MM.1S (cell line): ENCODE measurements at regions not wholly inside any gene's neighbourhood (a gene's known extent, or its start where the extent isn't known, plus 50 kb on each side); places are given as distances from the start of the nearest gene placed in this dataset.
"Not testable (repeated sequence)": the region's sequence is repeated elsewhere in the genome, so short reads cannot be mapped to it uniquely, and the experiment has no call there.

Experiments
- DNase-seq: peaks from one replicate; pipeline ENCODE4 v3.0.0-alpha.2; 2015
- H2AFZ ChIP-seq: fragments of 300-600 bp; sonication (generic); 2 replicates; pipeline ENCODE4 v1.6.0; 2016; ENCODE audit warnings: antibody characterized with exemption, low read length
- H3F3A ChIP-seq: fragments of 300-600 bp; sonication (generic); 2 replicates; pipeline ENCODE4 v1.6.1; 2016; ENCODE audit warnings: mild to moderate bottlenecking, antibody characterized with exemption, low read length, moderate library complexity, mixed read lengths; ENCODE audit not compliant: insufficient read depth
- H3K27ac ChIP-seq: fragments of 300-600 bp; sonication (generic); 2 replicates; pipeline ENCODE4 v1.5.1; 2016; ENCODE audit warnings: mild to moderate bottlenecking, low read length
- H3K27me3 ChIP-seq: fragments of 300-600 bp; sonication (generic); replicated peaks from 2 replicates; pipeline ENCODE4 v1.6.0; 2016; ENCODE audit warnings: low read length; ENCODE audit not compliant: insufficient read depth
- H3K36me3 ChIP-seq: fragments of 300-600 bp; sonication (generic); replicated peaks from 2 replicates; pipeline ENCODE4 v1.6.1; 2016; ENCODE audit warnings: mild to moderate bottlenecking, low read length, mixed read lengths; ENCODE audit not compliant: insufficient read depth
- H3K4me1 ChIP-seq: fragments of 300-600 bp; sonication (generic); 2 replicates; pipeline ENCODE4 v1.6.1; 2016; ENCODE audit warnings: low read length, mixed read lengths
- H3K4me2 ChIP-seq: fragments of 300-600 bp; sonication (generic); 2 replicates; pipeline ENCODE4 v1.6.0; 2016; ENCODE audit warnings: low read depth, low read length
- H3K4me3 ChIP-seq: fragments of 300-600 bp; sonication (generic); 2 replicates; pipeline ENCODE4 v1.5.1; 2016; ENCODE audit warnings: low read length, mixed read lengths
- H3K79me2 ChIP-seq: fragments of 300-600 bp; sonication (generic); 2 replicates; pipeline ENCODE4 v1.6.1; 2016; ENCODE audit warnings: mixed run types, low read length, mixed read lengths
- H3K9ac ChIP-seq: fragments of 300-600 bp; sonication (generic); 2 replicates; pipeline ENCODE4 v1.6.1; 2016; ENCODE audit warnings: low read length, mixed read lengths
- H3K9me2 ChIP-seq: fragments of 300-600 bp; sonication (generic); replicated peaks from 2 replicates; pipeline ENCODE4 v1.6.1; 2016; ENCODE audit warnings: mild to moderate bottlenecking, low read length, mixed read lengths; ENCODE audit not compliant: insufficient read depth
- H3K9me3 ChIP-seq: fragments of 300-600 bp; sonication (generic); replicated peaks from 2 replicates; pipeline ENCODE4 v1.6.1; 2016; ENCODE audit warnings: mild to moderate bottlenecking, low read length, mixed read lengths; ENCODE audit not compliant: insufficient read depth
- H4K20me1 ChIP-seq: fragments of 300-600 bp; sonication (generic); 2 replicates; pipeline ENCODE4 v1.6.1; 2016; ENCODE audit warnings: mild to moderate bottlenecking, low read length, moderate library complexity, mixed read lengths; ENCODE audit not compliant: insufficient read depth
- EZH2 ChIP-seq: fragments of 300-600 bp; sonication (generic); optimal IDR thresholded peaks from 2 replicates; pipeline ENCODE3; 2017; ENCODE audit warnings: low read depth, mild to moderate bottlenecking, antibody characterized with exemption, low read length, mixed read lengths
- EZH2phosphoT487 ChIP-seq: fragments of 300-600 bp; sonication (generic); IDR thresholded peaks from 2 replicates; pipeline ENCODE4 v1.6.1; 2018; ENCODE audit warnings: antibody characterized with exemption, low read length
- TF ChIP-seq, protein P1 (sequence below): fragments of 300-600 bp; sonication (generic); IDR thresholded peaks from 2 replicates; pipeline ENCODE4 v1.5.1; 2016; ENCODE audit warnings: antibody characterized with exemption, low read length, mixed read lengths

DNA sequence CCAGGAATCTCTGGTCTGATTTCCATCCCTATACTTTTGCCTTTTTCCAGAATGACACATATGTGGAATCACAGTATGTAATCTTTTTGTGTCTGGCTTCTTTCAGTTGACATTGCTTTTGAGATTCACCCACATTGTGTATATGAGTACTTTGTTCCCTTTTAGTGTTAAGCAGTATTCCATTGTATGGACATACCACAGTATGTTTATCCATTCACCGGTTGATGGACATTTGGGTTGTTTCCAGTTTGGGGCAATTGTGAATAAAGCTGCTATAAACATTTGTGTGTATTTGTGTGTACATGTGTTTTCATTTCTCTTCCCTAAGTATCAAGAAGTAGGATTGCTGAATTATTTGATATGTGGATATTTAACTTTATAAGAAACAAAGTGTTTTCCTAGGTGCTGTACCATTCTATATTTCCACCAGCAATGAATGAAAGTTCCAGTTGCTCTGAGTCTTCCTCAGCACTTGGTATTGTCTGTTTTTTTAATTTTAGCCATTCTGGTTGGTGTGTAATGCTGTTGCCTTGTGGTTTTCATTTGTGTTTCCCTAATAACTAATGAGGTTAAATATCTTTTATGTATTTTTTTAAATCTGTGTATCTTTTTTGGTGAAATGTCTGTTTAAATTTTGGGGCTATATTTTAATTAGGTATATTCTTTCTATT, 203.5 kb upstream of the HAAO start:
- Histone ChIP-seq H3K27me3 (no peaks in the 10 kb centered on the region), H3K27ac (no peak overlapping the region), H3K4me1 (no peaks in the 10 kb centered on the region), H3F3A (no peaks in the 10 kb centered on the region), H4K20me1 (no peaks in the 10 kb centered on the region), H3K79me2 (no peaks in the 10 kb centered on the region), H3K9me2 (no peaks in the 10 kb centered on the region), H3K9ac (no peak overlapping the region), H3K36me3 (no peaks in the 10 kb centered on the region), H3K9me3 (no peaks in the 10 kb centered on the region), H3K4me2 (no peak overlapping the region), H2AFZ (no peak overlapping the region), H3K4me3 (no peak overlapping the region)
- TF ChIP-seq, protein P1, sequence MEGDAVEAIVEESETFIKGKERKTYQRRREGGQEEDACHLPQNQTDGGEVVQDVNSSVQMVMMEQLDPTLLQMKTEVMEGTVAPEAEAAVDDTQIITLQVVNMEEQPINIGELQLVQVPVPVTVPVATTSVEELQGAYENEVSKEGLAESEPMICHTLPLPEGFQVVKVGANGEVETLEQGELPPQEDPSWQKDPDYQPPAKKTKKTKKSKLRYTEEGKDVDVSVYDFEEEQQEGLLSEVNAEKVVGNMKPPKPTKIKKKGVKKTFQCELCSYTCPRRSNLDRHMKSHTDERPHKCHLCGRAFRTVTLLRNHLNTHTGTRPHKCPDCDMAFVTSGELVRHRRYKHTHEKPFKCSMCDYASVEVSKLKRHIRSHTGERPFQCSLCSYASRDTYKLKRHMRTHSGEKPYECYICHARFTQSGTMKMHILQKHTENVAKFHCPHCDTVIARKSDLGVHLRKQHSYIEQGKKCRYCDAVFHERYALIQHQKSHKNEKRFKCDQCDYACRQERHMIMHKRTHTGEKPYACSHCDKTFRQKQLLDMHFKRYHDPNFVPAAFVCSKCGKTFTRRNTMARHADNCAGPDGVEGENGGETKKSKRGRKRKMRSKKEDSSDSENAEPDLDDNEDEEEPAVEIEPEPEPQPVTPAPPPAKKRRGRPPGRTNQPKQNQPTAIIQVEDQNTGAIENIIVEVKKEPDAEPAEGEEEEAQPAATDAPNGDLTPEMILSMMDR = no peak
- TF ChIP-seq EZH2phosphoT487 = no peak
- TF ChIP-seq EZH2 = no peak
- no peak for DNase-seq

DNA sequence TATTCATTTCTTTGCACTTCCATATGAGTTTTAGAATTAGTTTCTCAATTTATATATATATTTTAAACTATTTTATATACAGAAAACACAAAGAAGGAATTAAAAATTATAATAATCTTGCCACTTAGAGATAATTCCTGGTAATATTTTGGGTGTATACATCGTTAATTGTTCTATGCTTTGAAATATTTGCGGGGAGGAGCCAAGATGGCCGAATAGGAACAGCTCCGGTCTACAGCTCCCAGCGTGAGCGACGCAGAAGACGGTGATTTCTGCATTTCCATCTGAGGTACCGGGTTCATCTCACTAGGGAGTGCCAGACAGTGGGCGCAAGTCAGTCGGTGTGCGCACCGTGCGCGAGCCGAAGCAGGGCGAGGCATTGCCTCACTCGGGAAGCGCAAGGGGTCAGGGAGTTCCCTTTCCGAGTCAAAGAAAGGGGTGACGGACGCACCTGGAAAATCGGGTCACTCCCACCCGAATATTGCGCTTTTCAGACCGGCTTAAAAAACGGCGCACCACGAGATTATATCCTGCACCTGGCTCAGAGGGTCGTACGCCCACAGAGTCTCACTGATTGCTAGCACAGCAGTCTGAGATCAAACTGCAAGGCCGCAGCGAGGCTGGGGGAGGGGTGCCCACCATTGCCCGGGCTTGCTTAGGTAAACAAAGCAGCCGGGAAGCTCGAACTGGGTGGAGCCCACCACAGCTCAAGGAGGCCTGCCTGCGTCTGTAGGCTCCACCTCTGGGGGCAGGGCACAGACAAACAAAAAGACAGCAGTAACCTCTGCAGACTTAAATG, 197.1 kb upstream of the HAAO start:
- not testable (repeated sequence) for H3K9me3 ChIP-seq, H3K9me2 ChIP-seq, H3K79me2 ChIP-seq, H3K27me3 ChIP-seq, H3K4me1 ChIP-seq, H3K4me2 ChIP-seq, H3K4me3 ChIP-seq, DNase-seq, H2AFZ ChIP-seq, H3K36me3 ChIP-seq, H3K9ac ChIP-seq, H4K20me1 ChIP-seq, H3K27ac ChIP-seq, H3F3A ChIP-seq

DNA sequence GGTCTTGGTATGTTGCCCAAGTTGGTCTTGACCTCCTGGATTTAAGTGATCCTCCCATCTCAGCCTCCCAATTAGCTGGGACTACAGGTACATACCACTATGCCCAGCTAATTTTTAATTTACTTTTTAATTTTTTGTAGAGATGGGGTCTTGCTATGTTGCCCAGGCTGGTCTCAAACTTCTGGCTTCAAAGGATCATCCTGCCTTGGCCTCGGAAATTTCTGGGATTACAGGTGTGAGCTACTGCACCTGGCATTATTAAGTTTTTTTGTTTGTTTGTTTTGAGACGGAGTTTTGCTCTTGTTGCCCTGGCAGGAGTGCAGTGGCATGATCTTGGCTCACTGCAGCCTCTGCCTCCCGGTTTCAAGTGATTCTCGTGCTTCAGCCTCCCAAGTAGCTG, 195.7 kb upstream of the HAAO start:
- not testable (repeated sequence) for H3K36me3 ChIP-seq, H3K4me2 ChIP-seq, H3K9me3 ChIP-seq, H3K27me3 ChIP-seq, H3K4me3 ChIP-seq, H4K20me1 ChIP-seq, H3K9ac ChIP-seq, H3K4me1 ChIP-seq, H3K79me2 ChIP-seq, H3K9me2 ChIP-seq, H2AFZ ChIP-seq, DNase-seq, H3F3A ChIP-seq, H3K27ac ChIP-seq

DNA sequence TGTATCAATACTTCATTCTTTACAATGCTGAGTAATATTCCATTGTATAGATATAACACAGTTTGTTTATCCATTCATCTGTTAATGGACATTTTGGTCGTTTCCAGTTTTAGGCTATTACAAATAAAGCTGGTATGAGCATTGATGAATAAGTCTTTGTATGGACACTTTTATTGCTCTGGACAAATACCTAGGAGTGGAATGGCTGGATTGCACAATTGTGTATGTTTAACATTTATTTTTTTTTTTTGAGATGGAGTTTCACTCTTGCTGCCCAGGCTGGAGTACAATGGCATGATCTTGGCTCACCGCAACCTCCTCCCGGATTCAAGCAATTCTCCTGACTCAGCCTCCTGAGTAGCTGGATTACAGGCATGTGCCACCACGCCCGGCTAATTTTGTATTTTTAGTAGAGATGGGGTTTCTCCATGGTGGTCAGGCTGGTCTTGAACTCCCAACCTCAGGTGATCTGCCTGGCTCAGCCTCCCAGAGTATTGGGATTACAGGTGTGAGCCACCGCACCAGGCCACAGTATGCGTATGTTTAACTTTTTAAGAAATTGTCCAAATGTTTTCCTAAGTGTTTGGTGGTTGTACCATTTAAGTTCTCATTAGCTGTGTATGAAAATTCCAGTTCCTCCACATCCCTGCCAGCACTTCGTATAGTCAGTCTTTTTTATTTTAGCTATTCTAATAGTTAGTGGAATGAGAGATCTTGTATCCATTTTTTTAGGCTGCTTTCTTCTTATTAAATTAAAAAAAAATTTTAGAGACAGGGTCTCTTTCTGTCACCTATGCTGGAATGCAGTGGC, 194.9 kb upstream of the HAAO start:
- Histone ChIP-seq H3F3A (no peaks in the 10 kb centered on the region), H4K20me1 (no peaks in the 10 kb centered on the region), H3K4me2 (no peak overlapping the region), H3K36me3 (no peaks in the 10 kb centered on the region), H3K79me2 (no peaks in the 10 kb centered on the region), H2AFZ (no peak overlapping the region), H3K27ac (no peak overlapping the region), H3K9ac (no peak overlapping the region), H3K9me3 (no peaks in the 10 kb centered on the region), H3K4me3 (no peak overlapping the region), H3K9me2 (no peaks in the 10 kb centered on the region), H3K27me3 (no peaks in the 10 kb centered on the region), H3K4me1 (no peaks in the 10 kb centered on the region)
- TF ChIP-seq, protein P1 = no peak
- TF ChIP-seq EZH2phosphoT487 = no peak
- no peak for TF ChIP-seq EZH2
- no peak for DNase-seq
